GM19193 (cell line): ENCODE measurements at regions not wholly inside any gene's neighbourhood (a gene's known extent, or its start where the extent isn't known, plus 50 kb on each side); places are given as distances from the start of the nearest gene placed in this dataset.

Source experiments
- POLR2A ChIP-seq: IDR thresholded peaks from 4 replicates; pipeline ENCODE4 v1.6.1; 2011; ENCODE audit not compliant: insufficient read depth, insufficient read length; ENCODE audit errors: extremely low read depth

DNA sequence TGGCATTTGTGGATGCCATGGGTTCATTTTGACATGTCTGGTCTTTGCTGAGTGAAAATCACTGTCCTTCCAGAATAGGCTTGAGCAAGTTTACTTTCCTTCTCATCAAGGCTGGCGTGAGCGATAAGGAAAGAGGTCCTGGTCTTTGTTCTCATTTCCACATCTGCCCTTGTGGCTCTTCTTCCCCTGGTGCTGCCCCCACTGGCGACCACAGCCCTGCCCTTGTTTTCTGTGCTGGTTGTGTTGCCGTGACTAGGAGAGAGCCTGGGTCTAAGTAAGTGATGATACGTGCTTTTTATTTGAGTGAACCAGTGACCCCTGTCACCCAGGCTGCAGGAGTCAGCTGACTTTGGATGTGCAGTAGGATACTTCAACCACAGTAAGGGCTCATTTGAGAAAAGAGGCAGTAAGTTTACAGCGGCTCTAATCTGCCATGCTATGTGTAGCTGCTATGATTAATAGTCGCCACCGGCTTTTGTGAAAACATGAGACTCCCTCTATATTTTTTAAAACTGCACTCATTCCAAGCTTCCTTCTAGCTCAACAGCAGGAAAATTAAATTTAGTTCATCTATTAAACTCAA is 441.7 kb downstream of the RNF144A start:
- no peak for TF ChIP-seq POLR2A

DNA sequence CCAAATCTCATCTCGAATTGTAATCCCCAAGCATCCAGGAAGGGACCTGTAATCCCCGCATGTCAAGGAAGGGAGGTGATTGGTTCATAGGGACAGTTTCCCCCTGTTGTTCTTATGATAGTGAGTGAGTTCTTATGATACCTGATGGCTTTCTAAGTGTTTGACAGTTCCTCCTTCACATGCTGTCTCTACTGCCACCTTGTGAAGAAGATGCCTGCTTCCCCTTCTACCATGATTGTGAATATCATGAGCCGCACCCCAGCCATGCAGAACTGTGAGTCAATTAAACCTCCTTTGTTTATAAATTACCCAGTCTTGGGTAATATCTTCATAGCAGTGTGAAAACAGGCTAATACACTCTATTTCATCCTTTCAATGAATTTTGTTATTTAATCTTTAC is 446.7 kb downstream of the RNF144A start:
- no peak for TF ChIP-seq POLR2A

DNA sequence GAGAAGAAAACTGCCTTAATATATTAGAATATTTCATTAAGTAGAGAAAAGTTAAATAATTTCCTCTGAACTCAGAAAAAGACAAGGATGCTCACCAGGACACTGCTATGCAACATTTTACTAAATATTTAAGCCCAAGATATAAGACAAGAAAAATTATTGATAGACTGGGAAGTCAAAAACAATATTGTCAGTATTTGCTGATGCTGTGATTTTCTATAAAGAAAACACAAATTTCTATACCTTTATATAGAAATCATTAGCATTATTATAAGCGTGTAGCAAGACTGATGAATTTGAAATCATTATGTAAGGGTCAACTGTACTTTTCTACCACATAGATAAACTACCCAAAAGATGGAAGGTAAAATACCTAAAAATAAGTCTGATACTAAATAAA is 451.0 kb downstream of the RNF144A start:
- TF ChIP-seq POLR2A, result no peak

DNA sequence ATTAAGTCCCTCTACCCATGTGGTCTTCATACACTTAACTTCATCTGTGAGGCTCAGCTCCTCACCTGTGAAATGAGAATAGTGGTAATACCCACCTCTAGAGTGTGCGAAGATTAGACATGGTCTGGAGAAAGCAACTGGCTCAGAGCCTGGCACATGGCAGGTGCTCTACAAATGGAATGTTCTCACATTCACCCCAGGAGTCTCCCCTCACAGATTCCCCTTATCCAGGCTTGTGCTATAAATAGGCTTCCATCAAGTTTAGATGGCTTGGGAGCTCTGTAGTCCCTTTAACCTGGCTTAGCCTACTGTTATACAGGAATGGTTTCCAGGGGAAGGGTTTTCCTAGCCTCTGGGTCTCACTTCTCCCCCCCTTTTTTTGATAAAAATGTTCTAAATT is 455.9 kb downstream of the RNF144A start:
- no peak for TF ChIP-seq POLR2A

DNA sequence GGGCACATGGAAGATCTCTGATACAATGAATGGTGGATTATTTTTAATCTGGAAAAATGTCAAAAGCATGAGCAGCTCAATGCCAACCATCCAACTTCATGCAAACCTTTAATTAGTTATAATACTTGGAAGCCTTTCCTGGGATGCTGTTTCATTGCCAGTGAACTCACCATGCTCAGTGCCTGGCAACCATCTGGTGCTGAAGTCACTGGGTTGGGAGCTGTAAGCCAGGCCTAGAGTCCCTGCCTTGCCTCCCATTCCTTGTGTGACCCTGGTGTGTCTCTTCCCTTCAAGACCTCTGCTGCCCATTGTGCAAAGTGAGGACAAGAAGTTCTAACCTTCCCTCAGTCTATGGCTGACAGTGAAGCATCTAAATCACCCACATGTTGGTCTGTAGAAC is 458.7 kb downstream of the RNF144A start:
- TF ChIP-seq POLR2A, result no peak

DNA sequence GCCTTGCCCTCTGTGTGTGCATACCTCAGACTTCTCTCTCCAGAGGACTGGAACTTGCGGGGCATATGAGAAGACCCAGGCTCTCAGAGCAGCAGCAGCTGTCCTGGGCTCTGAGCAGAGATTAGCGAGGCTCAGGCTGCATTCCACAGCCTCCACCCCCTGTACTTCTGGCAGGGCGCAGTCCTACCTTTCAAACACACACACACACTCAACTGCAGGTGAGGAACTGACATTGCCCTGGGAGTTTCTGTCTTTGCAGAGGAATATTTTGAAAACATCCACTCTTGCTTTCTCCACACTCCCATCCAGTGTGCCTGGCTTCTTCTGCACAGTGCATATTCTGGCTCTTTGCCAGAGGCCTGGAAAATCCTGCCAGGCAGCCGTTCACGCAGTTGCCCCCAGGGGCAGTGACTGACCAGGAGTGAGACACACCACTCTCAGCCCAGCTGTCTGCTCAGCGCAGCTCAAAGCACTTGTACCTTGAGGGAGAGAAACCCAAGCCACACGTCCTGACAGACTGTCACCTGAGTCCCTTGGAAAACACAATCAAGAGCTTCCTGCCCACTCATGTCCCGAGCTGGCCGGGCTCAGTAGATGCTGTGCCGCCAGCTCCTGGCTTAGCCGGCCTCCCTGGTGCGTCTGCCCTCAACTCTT is 460.8 kb downstream of the RNF144A start:
- TF ChIP-seq POLR2A, result no peak

DNA sequence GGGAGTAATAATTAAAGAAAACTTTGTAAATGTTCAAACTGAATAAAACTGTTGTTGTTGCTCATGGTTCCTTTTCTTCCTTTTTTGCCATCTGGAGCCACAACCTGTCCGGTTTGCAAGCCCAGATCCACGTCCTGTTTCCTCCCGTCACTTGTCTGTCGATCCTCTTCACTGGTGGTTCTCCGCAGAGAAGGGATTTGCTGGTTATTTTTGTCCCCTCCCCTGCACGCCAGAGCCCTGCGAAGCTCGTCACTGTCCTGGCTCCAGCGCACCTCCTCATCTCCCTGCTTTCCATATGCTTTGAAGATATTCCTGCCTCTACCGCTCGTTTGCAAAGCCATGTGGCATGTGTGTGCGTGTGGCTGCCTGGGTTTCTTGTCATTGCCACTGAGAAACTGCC is 461.4 kb downstream of the RNF144A start:
- no peak for TF ChIP-seq POLR2A

DNA sequence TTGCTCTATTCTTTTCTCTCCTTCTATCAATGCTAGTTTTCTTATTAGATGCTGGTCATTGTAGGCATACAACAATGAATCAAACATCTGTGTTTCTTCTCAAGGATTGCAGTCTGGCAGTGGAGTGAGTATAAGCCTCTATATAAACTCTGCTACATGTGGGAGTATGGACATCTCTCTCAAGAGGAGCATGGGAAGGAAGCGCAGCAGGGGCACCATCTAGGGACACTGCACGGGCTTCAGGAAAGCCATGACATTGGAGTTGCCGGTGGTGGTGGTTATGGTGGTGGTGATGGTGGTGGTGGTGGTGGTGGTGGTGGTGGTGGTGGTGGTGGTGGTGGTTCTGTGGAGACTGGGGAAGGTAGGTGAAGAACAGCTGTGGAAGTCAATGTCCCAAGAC is 462.6 kb downstream of the RNF144A start:
- no peak for TF ChIP-seq POLR2A

DNA sequence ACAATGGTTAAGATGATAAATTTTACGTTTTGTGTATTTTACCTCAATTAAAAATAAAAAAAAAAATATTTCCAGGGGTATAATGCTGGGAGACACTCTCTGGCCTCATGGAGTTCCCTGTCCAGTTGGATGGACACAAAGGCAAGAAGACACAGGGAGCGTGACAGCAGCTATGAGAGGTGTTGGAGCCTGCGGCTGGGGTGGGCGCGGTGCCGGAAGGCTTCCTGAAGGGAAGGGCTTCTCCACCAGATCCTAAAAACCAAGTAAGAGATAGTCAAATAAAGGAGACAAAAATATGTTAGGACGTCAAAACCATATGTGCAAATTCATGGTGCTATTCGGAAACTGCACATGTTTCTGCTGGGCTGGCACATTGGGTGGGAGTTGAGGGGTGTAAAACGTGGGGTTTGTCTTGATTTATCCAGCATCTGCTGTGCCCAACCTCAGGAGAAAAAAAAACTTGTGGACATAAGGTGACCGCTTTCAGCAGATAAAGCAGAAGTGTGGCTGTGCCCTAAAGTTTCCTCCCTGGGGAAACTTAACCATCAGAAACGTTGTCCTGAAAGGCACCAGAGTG is 467.6 kb downstream of the RNF144A start:
- no peak for TF ChIP-seq POLR2A

DNA sequence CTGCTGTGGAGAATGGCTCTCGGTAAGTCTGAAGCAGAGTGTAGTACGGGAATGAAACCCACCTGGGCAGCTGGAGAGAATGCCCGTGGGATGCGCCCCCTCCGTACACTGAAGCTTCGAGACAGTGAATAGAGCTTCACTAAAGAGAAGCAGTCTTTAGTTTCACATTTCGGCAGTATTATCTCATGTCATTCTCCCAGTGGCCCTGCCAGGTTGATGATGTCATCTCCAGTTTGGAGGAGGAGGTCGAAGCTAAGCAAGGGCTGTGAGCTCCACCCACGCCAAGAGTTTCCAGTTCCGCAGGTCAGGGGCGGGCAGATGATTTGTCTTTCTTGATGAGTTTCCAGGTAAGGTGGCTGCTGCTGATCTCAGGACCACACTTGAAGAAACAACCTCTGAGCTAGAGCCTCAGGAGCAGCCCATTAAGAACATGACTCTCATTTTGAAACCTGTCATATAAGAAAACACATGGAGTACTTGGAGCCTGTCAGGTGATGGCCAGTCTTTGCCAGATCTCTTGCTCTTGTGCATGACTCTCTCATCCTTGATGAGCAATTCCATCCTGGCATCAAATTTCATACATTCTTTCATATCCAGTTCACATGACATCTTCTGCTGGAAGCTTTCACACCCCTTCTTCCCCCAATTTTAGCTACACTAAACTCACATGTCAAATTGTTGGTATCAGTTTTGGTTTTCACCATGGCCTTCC is 475.0 kb downstream of the RNF144A start:
- no peak for TF ChIP-seq POLR2A

DNA sequence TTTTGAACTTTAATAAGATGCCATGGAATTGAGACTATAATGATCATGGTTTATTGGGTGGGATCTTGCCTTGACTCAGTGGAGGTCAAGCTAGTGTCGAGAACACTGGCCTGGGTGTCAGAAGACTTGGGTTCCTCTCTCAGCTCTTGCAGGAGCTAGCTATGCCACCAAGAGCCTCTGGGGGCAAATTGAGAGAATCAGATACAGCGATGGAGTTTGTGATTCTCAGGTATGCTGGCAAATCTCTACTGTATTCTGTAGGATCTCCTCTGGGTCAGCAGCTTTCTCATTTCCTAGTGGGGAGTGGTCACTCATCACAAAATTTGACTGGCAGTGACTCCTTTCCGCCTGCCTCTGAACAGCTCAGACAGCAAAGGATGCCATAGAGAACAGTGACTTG is 477.0 kb downstream of the RNF144A start:
- TF ChIP-seq POLR2A, result no peak

DNA sequence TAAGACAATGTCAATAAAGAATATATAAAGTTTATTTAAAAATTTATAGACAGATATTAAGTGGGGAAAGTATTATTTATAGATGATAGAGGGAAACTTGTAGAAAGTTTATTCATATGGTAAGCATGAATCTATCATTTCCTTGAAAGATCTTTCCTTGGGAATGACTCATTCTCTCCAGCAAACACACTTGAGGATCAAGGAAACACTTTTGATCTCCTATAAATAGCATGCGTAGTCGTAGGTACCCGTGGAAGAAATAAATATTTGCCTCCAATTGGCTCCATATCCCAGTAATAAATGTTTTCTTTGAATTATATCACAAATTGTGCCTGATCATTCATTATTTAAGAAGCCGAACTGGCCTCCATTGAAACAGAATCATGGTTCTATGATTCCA is 483.4 kb downstream of the RNF144A start:
- TF ChIP-seq POLR2A, result no peak

DNA sequence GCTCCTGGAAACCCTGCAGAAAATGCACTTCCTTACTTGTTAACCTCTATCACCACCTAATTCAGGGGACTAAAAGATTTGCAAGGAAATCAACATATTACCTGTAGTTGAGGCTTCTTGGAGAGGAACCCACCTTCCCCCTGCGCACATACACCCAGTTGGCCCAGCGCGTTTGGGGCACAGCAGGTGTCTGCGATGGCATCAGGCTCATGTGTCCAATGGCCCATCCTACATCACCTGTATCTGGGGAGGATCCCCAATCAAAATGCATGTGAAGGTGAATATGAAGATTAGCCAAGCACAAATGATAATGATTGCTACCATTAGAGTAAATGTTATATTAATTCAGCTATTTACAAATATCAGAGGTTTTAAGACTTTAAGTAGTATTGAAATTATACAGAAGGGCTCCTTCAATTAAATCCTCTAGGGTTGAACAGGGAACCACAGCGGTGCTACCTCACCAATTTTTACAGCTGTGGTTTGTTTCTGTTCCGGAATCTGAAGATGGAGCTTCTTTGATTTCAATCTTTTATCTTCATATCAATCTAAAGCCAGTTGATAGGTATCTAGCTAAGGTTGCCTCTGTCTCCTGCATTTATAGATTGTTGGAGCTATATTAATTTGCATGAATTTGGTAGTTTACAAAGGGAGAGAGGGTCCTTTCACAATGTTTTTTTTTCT is 486.0 kb downstream of the RNF144A start:
- TF ChIP-seq POLR2A, result no peak

DNA sequence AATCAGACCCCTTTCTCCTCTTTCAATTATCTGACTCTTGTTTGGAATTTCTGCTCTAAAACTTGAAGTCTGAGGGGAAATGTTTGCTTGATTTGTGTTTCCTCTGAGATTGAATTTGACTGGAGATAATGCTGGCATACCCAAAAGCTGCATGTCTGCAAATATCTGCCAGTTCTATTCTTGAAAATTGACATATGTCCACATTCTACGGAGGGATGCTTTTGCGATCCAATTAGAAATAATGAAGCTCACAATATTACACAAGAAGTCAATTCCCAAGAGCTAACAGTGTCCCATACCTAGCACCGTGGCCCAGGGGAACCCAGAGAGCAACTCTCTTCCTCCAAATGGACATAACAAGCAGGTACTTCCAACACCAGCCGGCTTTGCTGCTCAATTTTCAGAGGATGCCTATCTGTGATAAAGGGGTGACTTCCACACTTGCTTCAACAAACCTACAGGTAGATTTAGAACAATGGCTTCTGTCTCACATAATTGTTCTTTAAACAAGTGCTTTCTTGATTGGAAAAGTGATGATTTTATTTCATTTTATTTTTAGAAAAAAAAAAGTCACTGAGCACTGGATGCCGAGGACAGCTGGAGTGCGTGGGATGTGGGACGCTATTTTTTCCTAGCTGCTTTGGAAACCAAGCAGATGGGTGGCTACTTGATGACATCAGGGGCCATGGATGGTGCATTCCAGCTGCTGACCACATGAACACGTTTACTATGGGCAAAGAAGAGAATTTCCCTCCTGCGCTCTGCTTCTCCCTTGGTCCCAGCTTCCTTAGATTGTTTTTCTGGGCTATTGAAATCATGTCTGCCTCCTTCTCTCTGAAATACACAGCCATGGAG is 488.9 kb downstream of the RNF144A start:
- no peak for TF ChIP-seq POLR2A

DNA sequence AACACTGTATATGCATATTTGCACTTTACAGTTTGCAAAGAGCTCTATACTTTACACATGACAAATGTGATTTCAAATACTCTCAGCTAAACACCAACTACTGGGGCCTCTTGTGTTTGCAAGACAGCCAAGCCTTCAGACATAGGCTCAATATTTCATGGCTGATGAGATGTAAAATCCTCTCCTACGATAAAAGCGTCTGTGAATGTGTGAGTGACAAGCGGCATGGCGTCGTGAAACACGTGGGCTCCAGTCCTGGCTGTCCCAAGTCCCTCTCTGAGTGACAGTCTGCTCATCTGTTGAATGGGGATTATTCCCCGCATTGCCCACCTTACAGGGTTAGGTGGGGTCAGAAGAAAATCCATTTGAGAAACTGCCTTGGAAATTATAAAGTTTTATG is 489.8 kb downstream of the RNF144A start:
- no peak for TF ChIP-seq POLR2A

DNA sequence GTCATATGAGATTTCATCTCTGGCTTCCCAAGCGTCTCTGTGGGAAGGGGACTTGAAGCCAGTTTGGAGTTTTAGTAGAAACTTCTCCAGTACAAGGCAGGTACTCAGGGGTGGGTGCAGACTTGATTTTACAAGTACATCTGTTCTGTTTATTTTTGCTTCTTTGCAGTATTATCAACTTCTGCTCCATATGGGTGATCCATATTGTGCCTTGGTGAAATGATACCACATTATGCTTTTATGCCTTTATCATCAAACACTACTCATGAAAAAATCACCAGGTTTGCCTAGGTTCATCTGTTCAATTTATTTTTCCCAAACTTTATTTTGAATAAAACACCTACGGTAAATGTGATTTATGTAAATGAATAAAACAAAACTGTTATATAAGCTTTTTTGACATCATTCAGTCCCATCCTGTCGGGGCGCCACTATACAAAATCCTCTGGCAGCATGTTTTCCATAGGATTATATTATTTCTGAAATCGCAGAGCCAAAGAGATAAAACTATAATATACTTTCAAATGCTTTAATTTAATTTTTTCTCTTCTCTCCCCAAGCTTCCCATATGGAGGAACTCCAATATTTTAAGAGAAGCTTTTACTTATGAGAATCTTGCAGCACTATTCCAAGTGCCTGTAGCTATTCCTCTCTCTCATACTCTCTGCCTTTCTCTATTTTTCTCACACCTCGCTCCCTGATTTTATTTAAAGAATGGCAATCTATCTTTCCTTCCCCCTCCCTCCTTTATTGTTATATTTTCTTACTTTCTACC is 490.9 kb downstream of the RNF144A start:
- TF ChIP-seq POLR2A, result no peak
